OCI-LY1 (cell line): ENCODE measurements at regions not wholly inside any gene's neighbourhood (a gene's known extent, or its start where the extent isn't known, plus 50 kb on each side); places are given as distances from the start of the nearest gene placed in this dataset.

Experiments used
- H2AFZ ChIP-seq: fragments of 200-600 bp; sonication (generic), shearing (Covaris generic); 2 replicates; pipeline ENCODE4 v1.6.0; 2014; ENCODE audit warnings: antibody characterized with exemption, mild to moderate bottlenecking, low read length
- H3F3A ChIP-seq: fragments of 200-600 bp; sonication (generic), shearing (Covaris generic); 2 replicates; pipeline ENCODE4 v1.6.0; 2014; ENCODE audit warnings: mild to moderate bottlenecking, antibody characterized with exemption, low read length, moderate library complexity; ENCODE audit not compliant: insufficient read depth
- H3K27ac ChIP-seq: fragments of 200-600 bp; sonication (generic); 2 replicates; pipeline ENCODE4 v1.5.1; 2014; ENCODE audit warnings: low read length, mixed run types, mild to moderate bottlenecking, low read depth; ENCODE audit not compliant: poor library complexity, severe bottlenecking
- H3K27me3 ChIP-seq: fragments of 200-600 bp; sonication (generic); 2 replicates; pipeline ENCODE4 v1.6.0; 2014; ENCODE audit warnings: antibody characterized with exemption, mild to moderate bottlenecking, low read length, moderate library complexity; ENCODE audit not compliant: insufficient read depth
- H3K36me3 ChIP-seq: fragments of 200-600 bp; sonication (generic); 2 replicates; pipeline ENCODE4 v1.6.1; 2014; ENCODE audit warnings: mild to moderate bottlenecking, antibody characterized with exemption, low read length, moderate library complexity, mixed read lengths; ENCODE audit not compliant: insufficient read depth
- H3K4me1 ChIP-seq: fragments of 200-600 bp; sonication (generic); 2 replicates; pipeline ENCODE4 v1.5.1; 2014; ENCODE audit warnings: mild to moderate bottlenecking, low read length, moderate library complexity; ENCODE audit not compliant: insufficient read depth, severe bottlenecking
- H3K4me2 ChIP-seq: fragments of 200-600 bp; sonication (generic), shearing (Covaris generic); 2 replicates; pipeline ENCODE4 v1.6.1; 2014; ENCODE audit warnings: low read length
- H3K4me3 ChIP-seq: fragments of 200-600 bp; sonication (generic); 2 replicates; pipeline ENCODE4 v1.5.1; 2014; ENCODE audit warnings: low read length, low read depth, mild to moderate bottlenecking, mixed read lengths; ENCODE audit not compliant: poor library complexity, severe bottlenecking
- H3K79me2 ChIP-seq: fragments of 200-600 bp; shearing (Covaris generic); 2 replicates; pipeline ENCODE4 v1.6.1; 2016; ENCODE audit warnings: mixed run types, low read length, mixed read lengths; ENCODE audit not compliant: insufficient read depth
- H3K9ac ChIP-seq: fragments of 200-600 bp; sonication (generic), shearing (Covaris generic); 2 replicates; pipeline ENCODE4 v1.6.1; 2014; ENCODE audit warnings: mild to moderate bottlenecking, low read length, mixed read lengths
- H3K9me2 ChIP-seq: fragments of 200-600 bp; sonication (generic), shearing (Covaris generic); 2 replicates; pipeline ENCODE4 v1.6.1; 2014; ENCODE audit warnings: low read depth, mild to moderate bottlenecking, low read length, mixed read lengths
- H3K9me3 ChIP-seq: fragments of 200-600 bp; shearing (Covaris generic); 2 replicates; pipeline ENCODE4 v1.6.1; 2014; ENCODE audit warnings: low read length, mixed read lengths
- H4K20me1 ChIP-seq: fragments of 200-600 bp; sonication (generic), shearing (Covaris generic); 2 replicates; pipeline ENCODE4 v1.6.0; 2016; ENCODE audit warnings: mild to moderate bottlenecking, low read length; ENCODE audit not compliant: insufficient read depth
- EZH2 ChIP-seq: fragments of 200-600 bp; sonication (generic), shearing (Covaris generic); IDR thresholded peaks from 2 replicates; pipeline ENCODE4 v1.8.0; 2017; ENCODE audit warnings: borderline replicate concordance, mixed run types, mild to moderate bottlenecking, antibody characterized with exemption, low read length, moderate library complexity, mixed read lengths
- TF ChIP-seq, protein P1 (sequence below): fragments of 200-600 bp; sonication (generic), shearing (Covaris generic); IDR thresholded peaks from 2 replicates; pipeline ENCODE4 v1.5.1; 2017; ENCODE audit warnings: mild to moderate bottlenecking, antibody characterized with exemption, low read length, moderate library complexity, mixed read lengths

DNA sequence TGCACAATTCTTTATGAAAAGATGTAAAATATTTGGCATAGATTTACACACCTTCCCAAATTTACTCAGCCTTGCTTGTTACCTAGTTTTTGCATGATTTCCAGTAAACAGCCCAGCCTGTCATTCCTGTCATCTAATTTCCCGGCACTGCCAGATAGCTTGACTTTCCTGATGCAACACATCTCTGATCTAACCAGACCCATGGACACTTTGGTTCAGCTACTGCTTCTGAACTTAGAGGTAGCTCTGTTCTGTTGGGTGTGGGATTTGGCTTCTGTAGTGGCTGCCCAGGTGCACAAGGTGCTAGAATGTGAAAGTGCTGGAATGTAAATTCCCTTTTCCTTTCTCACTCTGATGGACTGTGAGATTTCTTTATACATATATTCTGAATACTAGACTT lies 1033.5 kb downstream of the SLITRK1 start:
- no peak overlapping the region for H3K4me2 ChIP-seq
- TF ChIP-seq, protein P1, sequence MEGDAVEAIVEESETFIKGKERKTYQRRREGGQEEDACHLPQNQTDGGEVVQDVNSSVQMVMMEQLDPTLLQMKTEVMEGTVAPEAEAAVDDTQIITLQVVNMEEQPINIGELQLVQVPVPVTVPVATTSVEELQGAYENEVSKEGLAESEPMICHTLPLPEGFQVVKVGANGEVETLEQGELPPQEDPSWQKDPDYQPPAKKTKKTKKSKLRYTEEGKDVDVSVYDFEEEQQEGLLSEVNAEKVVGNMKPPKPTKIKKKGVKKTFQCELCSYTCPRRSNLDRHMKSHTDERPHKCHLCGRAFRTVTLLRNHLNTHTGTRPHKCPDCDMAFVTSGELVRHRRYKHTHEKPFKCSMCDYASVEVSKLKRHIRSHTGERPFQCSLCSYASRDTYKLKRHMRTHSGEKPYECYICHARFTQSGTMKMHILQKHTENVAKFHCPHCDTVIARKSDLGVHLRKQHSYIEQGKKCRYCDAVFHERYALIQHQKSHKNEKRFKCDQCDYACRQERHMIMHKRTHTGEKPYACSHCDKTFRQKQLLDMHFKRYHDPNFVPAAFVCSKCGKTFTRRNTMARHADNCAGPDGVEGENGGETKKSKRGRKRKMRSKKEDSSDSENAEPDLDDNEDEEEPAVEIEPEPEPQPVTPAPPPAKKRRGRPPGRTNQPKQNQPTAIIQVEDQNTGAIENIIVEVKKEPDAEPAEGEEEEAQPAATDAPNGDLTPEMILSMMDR: no peak
- no peak for TF ChIP-seq EZH2
- no peaks in the 10 kb centered on the region for H3F3A ChIP-seq
- H3K36me3 ChIP-seq: no peaks in the 10 kb centered on the region
- no peaks in the 10 kb centered on the region for H3K4me1 ChIP-seq
- H4K20me1 ChIP-seq: no peaks in the 10 kb centered on the region
- H3K9me2 ChIP-seq: no peaks in the 10 kb centered on the region
- H2AFZ ChIP-seq: no peak overlapping the region
- no peak overlapping the region for H3K9ac ChIP-seq
- H3K27ac ChIP-seq: no peak overlapping the region
- no peaks in the 10 kb centered on the region for H3K79me2 ChIP-seq
- no peaks in the 10 kb centered on the region for H3K9me3 ChIP-seq
- H3K27me3 ChIP-seq: no peaks in the 10 kb centered on the region
- H3K4me3 ChIP-seq: no peak overlapping the region

DNA sequence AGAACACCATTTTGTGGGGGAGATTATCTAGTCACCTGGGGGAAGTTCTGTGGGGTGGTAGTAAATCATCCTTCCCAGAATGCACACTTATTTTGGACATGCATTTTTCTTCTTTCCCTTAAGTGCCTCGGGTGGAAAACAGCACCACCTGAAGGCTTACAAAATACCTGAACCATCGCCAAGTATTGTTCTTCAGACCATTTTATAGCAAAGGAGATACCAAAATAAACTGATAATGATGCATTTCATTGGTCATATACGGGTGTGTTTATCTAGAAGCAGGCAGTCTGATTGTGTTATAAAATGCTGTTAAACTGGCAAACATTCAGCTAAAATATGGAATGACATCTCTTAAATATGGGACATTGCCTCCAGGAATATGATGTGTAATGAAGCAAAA lies 1034.7 kb downstream of the SLITRK1 start:
- no peaks in the 10 kb centered on the region for H3K9me3 ChIP-seq
- H3K9ac ChIP-seq: no peak overlapping the region
- no peak overlapping the region for H3K4me2 ChIP-seq
- H3F3A ChIP-seq: no peaks in the 10 kb centered on the region
- no peaks in the 10 kb centered on the region for H4K20me1 ChIP-seq
- no peak overlapping the region for H3K4me3 ChIP-seq
- no peak overlapping the region for H3K27ac ChIP-seq
- TF ChIP-seq, protein P1: no peak
- no peak for TF ChIP-seq EZH2
- H3K9me2 ChIP-seq: no peaks in the 10 kb centered on the region
- H3K4me1 ChIP-seq: no peaks in the 10 kb centered on the region
- H3K79me2 ChIP-seq: no peaks in the 10 kb centered on the region
- no peak overlapping the region for H2AFZ ChIP-seq
- no peaks in the 10 kb centered on the region for H3K36me3 ChIP-seq
- H3K27me3 ChIP-seq: no peaks in the 10 kb centered on the region

DNA sequence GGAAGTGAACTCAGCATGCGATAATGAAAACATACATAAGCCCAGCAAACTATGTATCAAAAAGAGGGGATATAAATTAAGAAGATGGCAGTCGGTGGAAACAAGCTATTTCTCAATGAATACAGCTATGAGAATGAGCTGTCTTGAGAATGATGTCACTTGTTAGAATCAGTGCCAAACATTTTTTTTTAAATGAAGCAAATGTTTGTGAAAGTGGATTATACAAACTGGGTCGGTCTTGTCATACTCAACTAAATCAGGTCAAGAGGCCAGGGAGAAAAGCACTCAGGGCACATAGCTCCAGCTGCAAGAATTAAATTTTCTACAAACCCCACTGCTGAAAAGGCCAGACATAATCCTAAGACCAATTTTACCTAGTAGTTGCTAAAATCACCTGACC lies 1048.4 kb downstream of the SLITRK1 start:
- Histone ChIP-seq H3K4me2 (no peak overlapping the region), H3K9me2 (no peaks in the 10 kb centered on the region), H3K79me2 (no peaks in the 10 kb centered on the region), H3F3A (no peaks in the 10 kb centered on the region), H3K27me3 (no peaks in the 10 kb centered on the region), H3K9ac (no peak overlapping the region), H4K20me1 (no peaks in the 10 kb centered on the region), H2AFZ (no peak overlapping the region), H3K4me1 (no peaks in the 10 kb centered on the region), H3K27ac (no peak overlapping the region), H3K4me3 (no peak overlapping the region), H3K9me3 (no peaks in the 10 kb centered on the region), H3K36me3 (no peaks in the 10 kb centered on the region)
- no peak for TF ChIP-seq EZH2
- TF ChIP-seq, protein P1: no peak
